Right lobe of liver (tissue), 6 donors: ENCODE measurements at regions not wholly inside any gene's neighbourhood (a gene's known extent, or its start where the extent isn't known, plus 50 kb on each side); places are given as distances from the start of the nearest gene placed in this dataset.

Experiments
- ATAC-seq, 4 donors: fragments of 200-7000 bp; cut with Tn5 transposase; one replicate each; pipeline ENCODE4 v1.9.1; 2020; ENCODE audit warnings: mild to moderate bottlenecking in 4 of 4, moderate library complexity in 4 of 4
- DNase-seq, 3 donors: peaks; one replicate each; pipeline ENCODE4 v3.0.0-alpha.2; 2020
- H3K27ac ChIP-seq, 3 donors: fragments of 200-600 bp; one replicate each; pipeline ENCODE4 v1.8.0; 2022
- H3K27me3 ChIP-seq, 2 donors: fragments of 200-600 bp; one replicate each; pipeline ENCODE4 v1.8.0; 2022
- H3K36me3 ChIP-seq, 4 donors: fragments of 200-600 bp; sonication (generic) in 1 of 4; one replicate each; pipeline versions ENCODE4 v1.5.1 to v1.8.0; 2017 to 2022; ENCODE audit warnings: control low read depth in 1 of 4
- H3K4me1 ChIP-seq, 4 donors: fragments of 200-600 bp; sonication (generic) in 1 of 4; one replicate each; pipeline versions ENCODE4 v1.5.1 to v1.8.0; 2017 to 2022; ENCODE audit warnings: control low read depth in 1 of 4
- H3K4me3 ChIP-seq, 3 donors: fragments of 200-600 bp; one replicate each; pipeline ENCODE4 v1.8.0; 2022
- H3K9me3 ChIP-seq, 4 donors: fragments of 200-600 bp; sonication (generic) in 1 of 4; one replicate each; pipeline versions ENCODE4 v1.5.1 to v1.8.0; 2017 to 2022; ENCODE audit warnings: control low read depth in 1 of 4
- CTCF ChIP-seq, 4 donors: fragments of 200-600 bp in 3 of 4; fragments of 450-650 bp in 1 of 4; IDR thresholded peaks; one replicate each; pipeline versions ENCODE4 v1.5.1 to v1.8.0; 2016 to 2022; ENCODE audit warnings: antibody characterized with exemption in 4 of 4, mild to moderate bottlenecking in 2 of 4
- POLR2A ChIP-seq: fragments of 450-650 bp; IDR thresholded peaks from one replicate; pipeline ENCODE4 v1.6.1; 2017; ENCODE audit warnings: antibody characterized with exemption, mild to moderate bottlenecking
- WGBS: methylation state at CpG from one replicate; pipeline ENCODE4 v1.1.6; 2018; ENCODE audit warnings: low coverage, low lambda C conversion rate; ENCODE audit not compliant: insufficient coverage; ENCODE audit errors: missing lambda C conversion rate; 5-methylcytosine and 5-hydroxymethylcytosine counted together
- intact Hi-C, 2 donors: fragments of 100-400 bp; cut with DNase I; formaldehyde crosslinking; loops; one replicate each; pipeline versions ENCODE4 v1.11.2 to v1.14.1; 2022
- donor health status: DM: no; HTN: yes; CAD: no.
- donor health status: DM: no; HTN: no; CAD: no.
- donor health status: DM: no; HTN: no; CAD: no.
- donor health status: DM: no; HTN: yes; CAD: no.
- donor health status: DM: no; HTN: yes; CAD: no.

- WGBS: 75% methylated on average over 3 of the region's 3 CpGs
- H3K27ac ChIP-seq: no peak overlapping the region
- no peak for DNase-seq
- no peaks in the 10 kb centered on the region for H3K27me3 ChIP-seq
- TF ChIP-seq CTCF (IDR thresholded peaks at IDR 0.05) (no peak), POLR2A (no peak)
- H3K36me3 ChIP-seq: no peaks in the 10 kb centered on the region
- peaks cover 0 to 2% (median 0%) of the 10 kb centered on the region in 4 donors for H3K4me1 ChIP-seq
- H3K9me3 ChIP-seq: no peaks in the 10 kb centered on the region
- intact Hi-C loops: no loop called here
- no peak for ATAC-seq
- H3K4me3 ChIP-seq: no peak overlapping the region
These were observed 116.0 kb downstream of the GMNC start for GRCh38 chr3:190746531-190746930.

GRCh38 chr3:190741788-190742187, 120.7 kb downstream of the GMNC start:
- H3K9me3 ChIP-seq: no peaks in the 10 kb centered on the region
- intact Hi-C loops: no loop called here
- H3K27me3 ChIP-seq: no peaks in the 10 kb centered on the region
- no peaks in the 10 kb centered on the region for H3K4me1 ChIP-seq
- DNase-seq (no peak), ATAC-seq (no peak)
- no peaks in the 10 kb centered on the region for H3K36me3 ChIP-seq
- H3K4me3 ChIP-seq: no peak overlapping the region
- H3K27ac ChIP-seq: no peak overlapping the region
- 22% methylated on average over 1 of the region's 1 CpG for WGBS
- no peak for TF ChIP-seq POLR2A
- TF ChIP-seq CTCF (IDR thresholded peaks at IDR 0.05): no peak

- intact Hi-C loops: no loop called here
- H3K27ac ChIP-seq: no peak overlapping the region
- ATAC-seq (no peak), DNase-seq (no peak)
- WGBS: 71% methylated on average over 5 of the region's 5 CpGs
- no peaks in the 10 kb centered on the region for H3K36me3 ChIP-seq
- TF ChIP-seq POLR2A: no peak
- no peak for TF ChIP-seq CTCF (IDR thresholded peaks at IDR 0.05)
- H3K4me3 ChIP-seq: no peak overlapping the region
- no peaks in the 10 kb centered on the region for H3K4me1 ChIP-seq
- H3K9me3 ChIP-seq: no peaks in the 10 kb centered on the region
- H3K27me3 ChIP-seq: no peaks in the 10 kb centered on the region
These were observed 122.8 kb downstream of the GMNC start for GRCh38 chr3:190739641-190740185.

GRCh38 chr3:190738636-190739155, 123.8 kb downstream of the GMNC start:
- no peak overlapping the region for H3K4me3 ChIP-seq
- no peak for TF ChIP-seq CTCF (IDR thresholded peaks at IDR 0.05)
- no peak for TF ChIP-seq POLR2A
- intact Hi-C loops: no loop called here
- no peaks in the 10 kb centered on the region for H3K36me3 ChIP-seq
- no peak for DNase-seq
- no peaks in the 10 kb centered on the region for H3K4me1 ChIP-seq
- ATAC-seq: no peak
- 57% methylated on average over 2 of the region's 2 CpGs for WGBS
- H3K27ac ChIP-seq: no peak overlapping the region
- H3K9me3 ChIP-seq: no peaks in the 10 kb centered on the region
- no peaks in the 10 kb centered on the region for H3K27me3 ChIP-seq

- Histone ChIP-seq H3K27ac (no peak overlapping the region), H3K27me3 (no peaks in the 10 kb centered on the region), H3K4me1 (no peaks in the 10 kb centered on the region), H3K9me3 (no peaks in the 10 kb centered on the region), H3K36me3 (no peaks in the 10 kb centered on the region), H3K4me3 (no peak overlapping the region)
- 77% methylated on average over 4 of the region's 4 CpGs for WGBS
- intact Hi-C loops: no loop called here
- DNase-seq: no peak
- TF ChIP-seq POLR2A: no peak
- TF ChIP-seq CTCF (IDR thresholded peaks at IDR 0.05): no peak
- no peak for ATAC-seq
These were observed 125.0 kb downstream of the GMNC start for GRCh38 chr3:190737446-190737845.
